ENCODE measurements at regions not wholly inside any gene's neighbourhood (a gene's known extent, or its start where the extent isn't known, plus 50 kb on each side); places are given as distances from the start of the nearest gene placed in this dataset.

GRCh38 chr13:74927823-74928222, 554.1 kb downstream of the TBC1D4 start:
- TF ChIP-seq, protein P1, sequence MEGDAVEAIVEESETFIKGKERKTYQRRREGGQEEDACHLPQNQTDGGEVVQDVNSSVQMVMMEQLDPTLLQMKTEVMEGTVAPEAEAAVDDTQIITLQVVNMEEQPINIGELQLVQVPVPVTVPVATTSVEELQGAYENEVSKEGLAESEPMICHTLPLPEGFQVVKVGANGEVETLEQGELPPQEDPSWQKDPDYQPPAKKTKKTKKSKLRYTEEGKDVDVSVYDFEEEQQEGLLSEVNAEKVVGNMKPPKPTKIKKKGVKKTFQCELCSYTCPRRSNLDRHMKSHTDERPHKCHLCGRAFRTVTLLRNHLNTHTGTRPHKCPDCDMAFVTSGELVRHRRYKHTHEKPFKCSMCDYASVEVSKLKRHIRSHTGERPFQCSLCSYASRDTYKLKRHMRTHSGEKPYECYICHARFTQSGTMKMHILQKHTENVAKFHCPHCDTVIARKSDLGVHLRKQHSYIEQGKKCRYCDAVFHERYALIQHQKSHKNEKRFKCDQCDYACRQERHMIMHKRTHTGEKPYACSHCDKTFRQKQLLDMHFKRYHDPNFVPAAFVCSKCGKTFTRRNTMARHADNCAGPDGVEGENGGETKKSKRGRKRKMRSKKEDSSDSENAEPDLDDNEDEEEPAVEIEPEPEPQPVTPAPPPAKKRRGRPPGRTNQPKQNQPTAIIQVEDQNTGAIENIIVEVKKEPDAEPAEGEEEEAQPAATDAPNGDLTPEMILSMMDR (IDR thresholded peaks at IDR 0.05): no peak
- no peak for TF ChIP-seq POLR2A (IDR thresholded peaks at IDR 0.05)
- TF ChIP-seq EP300 (IDR thresholded peaks at IDR 0.05; ENCODE audit: low read depth): no peak
- no peak for TF ChIP-seq POLR2AphosphoS5 (IDR thresholded peaks at IDR 0.05)
